ENCODE measurements at regions not wholly inside any gene's neighbourhood (a gene's known extent, or its start where the extent isn't known, plus 50 kb on each side); places are given as distances from the start of the nearest gene placed in this dataset.

GRCh38 chr2:207464007-207464406, 65.8 kb upstream of the CREB1 start:
- DNase-seq: no peak

- DNase-seq: no peak
These were observed 63.9 kb upstream of the CREB1 start for GRCh38 chr2:207465894-207466293.

- DNase-seq: no peak
These were observed 61.9 kb upstream of the CREB1 start for GRCh38 chr2:207467716-207468347.

DNA sequence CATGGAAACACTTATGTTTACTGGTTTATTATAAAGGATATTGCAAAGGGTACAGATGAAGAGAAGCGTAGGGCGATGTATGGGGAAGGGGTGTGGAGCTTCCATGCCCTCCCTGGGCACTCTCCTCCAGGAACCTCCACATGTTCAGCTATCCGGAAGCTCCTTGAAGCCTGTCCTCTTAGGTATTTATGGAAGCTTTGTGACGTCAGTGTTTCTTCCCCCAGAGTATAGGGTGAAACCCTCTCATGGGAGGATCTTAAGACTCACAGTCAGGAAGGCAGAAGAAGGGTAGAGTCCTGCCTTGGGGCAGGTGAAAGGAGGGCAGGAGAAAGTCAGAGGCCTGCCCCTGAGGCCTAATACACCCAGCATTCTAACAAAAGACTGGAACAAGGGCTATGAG, 61.3 kb upstream of the CREB1 start:
- DNase-seq: no peak

DNA sequence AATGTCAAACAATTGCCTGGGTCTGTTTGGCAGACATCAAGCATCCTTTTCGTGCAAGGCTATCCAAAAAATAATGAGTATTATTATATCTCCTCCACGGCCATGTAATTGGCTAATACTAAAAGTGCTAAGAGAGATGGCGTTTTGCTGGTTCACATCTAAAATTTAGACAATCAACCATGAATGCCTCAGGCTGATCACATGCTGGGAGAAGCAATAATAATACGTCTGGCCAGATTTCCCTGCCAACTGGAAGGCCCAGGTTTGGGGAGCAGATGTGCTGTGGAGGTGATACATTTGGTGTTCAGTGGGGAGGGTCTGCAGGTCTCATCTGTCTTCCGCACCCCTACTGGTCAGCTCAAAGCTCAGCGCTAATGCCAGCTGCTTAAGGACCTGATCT, 60.3 kb upstream of the CREB1 start:
- no peak for DNase-seq

- no peak for DNase-seq
These were observed 59.6 kb upstream of the CREB1 start for GRCh38 chr2:207469943-207470729.

GRCh38 chr2:207471261-207471660, 58.5 kb upstream of the CREB1 start:
- no peak for DNase-seq

- no peak for DNase-seq
These were observed 57.3 kb upstream of the CREB1 start for GRCh38 chr2:207472343-207473048.

DNA sequence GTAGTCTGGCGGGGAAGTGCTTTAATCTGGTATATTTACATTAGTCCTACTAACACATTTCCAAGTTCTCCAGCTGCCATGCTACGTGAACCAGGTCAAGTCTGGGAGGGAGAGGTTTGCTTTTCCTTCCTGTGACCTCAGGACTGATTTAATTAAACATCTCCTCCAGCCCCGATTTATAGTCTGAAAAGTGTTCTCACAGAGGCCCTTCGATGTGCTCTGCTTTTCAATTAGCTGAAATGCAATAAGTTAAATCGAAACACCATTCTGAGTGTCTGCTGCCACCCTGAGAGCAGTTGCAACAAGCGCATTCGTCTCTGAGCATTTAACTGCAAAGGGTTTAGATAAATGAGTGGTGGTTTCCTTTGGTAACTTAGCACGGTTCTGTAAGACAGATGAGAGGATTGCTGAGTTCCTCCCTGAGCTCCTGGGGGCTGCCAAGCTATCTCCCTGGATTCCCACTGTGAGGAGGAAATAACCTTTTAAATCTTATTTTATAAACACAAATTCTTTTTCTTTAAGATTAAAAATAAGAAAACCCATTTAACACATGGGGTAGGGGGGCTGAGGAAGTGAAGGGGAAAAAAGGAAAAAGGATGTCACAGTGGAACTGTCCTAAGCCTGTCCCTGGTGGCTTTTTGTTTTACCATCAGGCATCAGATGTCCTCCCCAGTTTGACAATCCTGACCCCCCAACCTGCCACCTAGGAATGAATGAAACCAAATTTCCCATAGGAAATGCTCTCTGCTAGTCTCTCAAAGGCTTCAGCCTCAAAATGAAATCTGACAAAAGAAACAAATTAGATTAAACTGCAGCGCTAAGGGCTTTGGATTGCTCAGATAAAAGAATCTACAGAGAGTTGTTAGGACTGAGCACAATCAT, 56.5 kb upstream of the CREB1 start:
- peak; percentile 11 for DNase-seq

DNA sequence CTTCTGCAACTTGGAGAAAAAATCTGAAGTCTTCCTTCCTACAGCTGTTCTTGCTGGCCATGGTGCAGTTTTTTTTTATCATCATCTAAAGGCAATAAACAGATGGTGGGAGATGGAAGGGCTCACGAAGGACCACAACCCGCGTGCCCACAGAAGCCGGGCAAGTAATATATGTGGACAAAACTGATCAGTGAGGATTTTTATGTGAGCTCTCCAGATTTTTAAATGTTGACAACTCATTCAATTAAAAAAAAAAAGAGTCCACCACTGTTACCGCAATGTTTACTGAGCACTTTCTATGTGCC, 55.9 kb upstream of the CREB1 start:
- no peak for DNase-seq

DNA sequence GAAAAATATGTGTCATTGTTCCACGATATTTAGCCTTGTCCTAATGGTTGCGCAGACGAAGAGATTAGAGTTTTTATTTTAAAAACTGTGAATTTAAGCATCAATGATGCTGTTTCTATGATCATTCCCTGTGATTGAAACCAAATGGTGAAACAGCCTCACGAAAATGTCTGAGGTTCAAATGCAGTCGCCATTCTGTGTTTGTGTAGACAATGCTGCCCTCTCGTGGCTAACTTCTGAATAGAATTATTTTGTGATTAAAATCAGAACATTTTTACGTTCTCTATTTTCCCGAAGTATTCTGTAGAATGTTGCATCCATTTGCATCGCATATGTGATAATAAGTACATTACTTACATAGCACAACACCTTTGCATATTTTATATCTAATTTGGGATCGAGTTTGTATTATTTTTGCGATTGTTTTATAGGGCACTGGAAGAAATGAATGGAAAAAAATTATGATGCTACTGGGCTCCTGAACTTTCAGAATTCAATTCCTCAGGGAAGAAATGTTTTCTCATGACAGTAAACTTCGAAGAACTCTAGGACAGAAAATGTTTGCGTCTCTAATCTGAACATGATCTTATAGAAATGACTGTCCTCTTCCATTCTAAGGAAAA, 54.8 kb upstream of the CREB1 start:
- peak; percentile 17 for DNase-seq

DNA sequence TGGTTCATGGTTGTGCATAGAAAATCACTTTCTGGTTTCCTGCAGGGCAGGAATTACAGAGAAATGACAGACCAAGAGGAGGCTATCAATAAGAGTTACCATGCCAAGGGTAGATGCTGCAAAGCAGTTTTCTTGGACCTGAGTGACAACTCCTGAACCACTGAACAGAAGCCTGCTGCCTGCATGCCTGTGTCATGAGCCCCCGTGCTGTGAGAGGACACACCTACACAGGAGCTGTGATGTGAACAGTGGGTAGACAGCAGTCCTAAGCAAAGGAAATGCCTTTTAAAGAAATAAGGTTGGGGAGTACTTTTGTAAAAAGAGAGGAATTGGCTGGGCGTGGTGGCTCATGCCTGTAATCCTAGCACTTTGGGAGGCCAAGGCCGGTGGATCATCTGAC, 54.2 kb upstream of the CREB1 start:
- DNase-seq: no peak

GRCh38 chr2:207477896-207478295, 51.9 kb upstream of the CREB1 start:
- DNase-seq: no peak

GRCh38 chr2:207478572-207478971, 51.2 kb upstream of the CREB1 start:
- no peak for DNase-seq

- no peak for DNase-seq
These were observed 50.5 kb upstream of the CREB1 start for GRCh38 chr2:207479198-207479785.
